Caco-2 (cell line): ENCODE measurements at regions not wholly inside any gene's neighbourhood (a gene's known extent, or its start where the extent isn't known, plus 50 kb on each side); places are given as distances from the start of the nearest gene placed in this dataset.

Source experiments
- BruUV-seq: library from RNA; stranded (reverse); fragments of 400-500 nt; replicated peaks from 2 replicates; lab custom pipeline; 2021; lab: Mats Ljungman, UMichigan
- CTCF ChIA-PET: fragments of 300-600 bp; sonication (Branson Sonifier 250); formaldehyde crosslinking; loops from one replicate; lab custom pipeline; 2022; ENCODE audit warnings: antibody characterized with exemption; lab: Charles Lee
- POLR2A ChIA-PET: fragments of 300-600 bp; sonication (Branson Sonifier 250); formaldehyde crosslinking; loops from one replicate; lab custom pipeline; 2022; ENCODE audit warnings: antibody characterized with exemption; lab: Charles Lee
- DNase-seq, 2 experiments: peaks; one replicate each; pipeline versions ENCODE4 v3.0.0 to v3.0.0-alpha.2; 2020 to 2022
- H3K27me3 ChIP-seq: replicated peaks from 2 replicates; pipeline ENCODE4 v1.6.0; 2011; ENCODE audit warnings: low read length; ENCODE audit not compliant: control insufficient read depth, insufficient read depth
- H3K36me3 ChIP-seq: 2 replicates; pipeline ENCODE4 v1.5.1; 2011; ENCODE audit warnings: low read length; ENCODE audit not compliant: control insufficient read depth, insufficient read depth
- H3K4me1 ChIP-seq: fragments of 250-450 bp; sonication (Bioruptor Pico); 2 replicates; pipeline ENCODE4 v1.5.1; 2020; ENCODE audit warnings: mild to moderate bottlenecking
- H3K4me3 ChIP-seq: 2 replicates; pipeline ENCODE4 v1.5.1; 2011; ENCODE audit warnings: low read depth, mild to moderate bottlenecking, control low read depth, low read length
- H3K9me3 ChIP-seq: fragments of 250-450 bp; sonication (Bioruptor Pico); 2 replicates; pipeline ENCODE4 v1.5.1; 2020; ENCODE audit warnings: mild to moderate bottlenecking, moderate library complexity
- H3K27ac Mint-ChIP-seq: one replicate; pipeline ENCODE4 v1.8.0; 2022; ENCODE audit warnings: mixed read lengths; ENCODE audit not compliant: unreplicated experiment
- H3K27me3 Mint-ChIP-seq: one replicate; pipeline ENCODE4 v1.8.0; 2022; ENCODE audit warnings: mixed read lengths; ENCODE audit not compliant: insufficient read depth, unreplicated experiment
- H3K36me3 Mint-ChIP-seq: one replicate; pipeline ENCODE4 v1.8.0; 2022; ENCODE audit warnings: mild to moderate bottlenecking, mixed read lengths; ENCODE audit not compliant: insufficient read depth, unreplicated experiment
- H3K4me1 Mint-ChIP-seq: one replicate; pipeline ENCODE4 v1.8.0; 2022; ENCODE audit warnings: low read depth, mixed read lengths; ENCODE audit not compliant: unreplicated experiment
- H3K4me3 Mint-ChIP-seq: one replicate; pipeline ENCODE4 v1.8.0; 2022; ENCODE audit warnings: mild to moderate bottlenecking, moderate library complexity, mixed read lengths; ENCODE audit not compliant: unreplicated experiment
- H3K9me3 Mint-ChIP-seq: one replicate; pipeline ENCODE4 v1.8.0; 2022; ENCODE audit warnings: mixed read lengths; ENCODE audit not compliant: unreplicated experiment
- CTCF ChIP-seq, 2 experiments: fragments of 200-600 bp in 1 of 2; IDR thresholded peaks; 1 replicate in 1 of 2; 2 replicates in 1 of 2; pipeline versions ENCODE4 v1.5.1 to v1.8.0; 2011 to 2022; ENCODE audit warnings: antibody characterized with exemption in 1 of 2, control low read depth in 1 of 2, inconsistent platforms in 1 of 2, low read depth in 1 of 2, low read length in 1 of 2, mild to moderate bottlenecking in 1 of 2, moderate library complexity in 1 of 2; ENCODE audit not compliant: insufficient read depth in 1 of 2, severe bottlenecking in 1 of 2, unreplicated experiment in 1 of 2
- intact Hi-C: fragments of 100-400 bp; cut with micrococcal nuclease; formaldehyde crosslinking; loops from one replicate; pipeline ENCODE4 v1.10.0; 2022; ENCODE audit not compliant: unreplicated experiment

- H3K27me3 Mint-ChIP-seq: peaks cover 3% of the 10 kb centered on the region
- no peak for TF ChIP-seq CTCF (IDR thresholded peaks at IDR 0.05; ENCODE audit: insufficient read depth in 1 of 2, low read depth in 1 of 2, low read length in 1 of 2, severe bottlenecking in 1 of 2, unreplicated experiment in 1 of 2)
- H3K4me1 ChIP-seq: no peaks in the 10 kb centered on the region
- H3K4me3 ChIP-seq: no peak overlapping the region
- no peaks in the 10 kb centered on the region for H3K27me3 ChIP-seq
- ChIA-PET POLR2A (no interaction called here), CTCF (no interaction called here)
- no peak for DNase-seq
- BruUV-seq: no TSS peak
- H3K36me3 ChIP-seq: no peaks in the 10 kb centered on the region
- no peak overlapping the region for H3K27ac Mint-ChIP-seq
- H3K4me3 Mint-ChIP-seq: no peak overlapping the region
- H3K36me3 Mint-ChIP-seq: peaks cover 5% of the 10 kb centered on the region
- intact Hi-C loops: loop anchor here (5.0 to 10.0 kb wide), 2 partner anchors 713 to 1735 kb away; no protein-coding TSS in a partner anchor
- H3K9me3 Mint-ChIP-seq: peaks cover 24% of the 10 kb centered on the region
- no peaks in the 10 kb centered on the region for H3K4me1 Mint-ChIP-seq
- no peaks in the 10 kb centered on the region for H3K9me3 ChIP-seq
These were observed 112.0 kb downstream of the AXIN2 start for GRCh38 chr17:65449495-65449894.

GRCh38 chr17:65447823-65448222 is 113.6 kb downstream of the AXIN2 start:
- no peak for DNase-seq
- Mint-ChIP-seq H3K9me3 (peaks cover 23% of the 10 kb centered on the region), H3K4me1 (no peaks in the 10 kb centered on the region), H3K4me3 (no peak overlapping the region), H3K27ac (no peak overlapping the region), H3K27me3 (peaks cover 3% of the 10 kb centered on the region), H3K36me3 (no peaks in the 10 kb centered on the region)
- ChIA-PET CTCF (no interaction called here), POLR2A (no interaction called here)
- no peaks in the 10 kb centered on the region for H3K27me3 ChIP-seq
- no peak overlapping the region for H3K4me3 ChIP-seq
- intact Hi-C loops: loop anchor here (5.0 to 10.0 kb wide), 2 partner anchors 714 to 1733 kb away; no protein-coding TSS in a partner anchor
- no peaks in the 10 kb centered on the region for H3K36me3 ChIP-seq
- no TSS peak for BruUV-seq
- TF ChIP-seq CTCF (IDR thresholded peaks at IDR 0.05; ENCODE audit: insufficient read depth in 1 of 2, low read depth in 1 of 2, low read length in 1 of 2, severe bottlenecking in 1 of 2, unreplicated experiment in 1 of 2): no peak
- no peaks in the 10 kb centered on the region for H3K9me3 ChIP-seq
- H3K4me1 ChIP-seq: no peaks in the 10 kb centered on the region

DNA sequence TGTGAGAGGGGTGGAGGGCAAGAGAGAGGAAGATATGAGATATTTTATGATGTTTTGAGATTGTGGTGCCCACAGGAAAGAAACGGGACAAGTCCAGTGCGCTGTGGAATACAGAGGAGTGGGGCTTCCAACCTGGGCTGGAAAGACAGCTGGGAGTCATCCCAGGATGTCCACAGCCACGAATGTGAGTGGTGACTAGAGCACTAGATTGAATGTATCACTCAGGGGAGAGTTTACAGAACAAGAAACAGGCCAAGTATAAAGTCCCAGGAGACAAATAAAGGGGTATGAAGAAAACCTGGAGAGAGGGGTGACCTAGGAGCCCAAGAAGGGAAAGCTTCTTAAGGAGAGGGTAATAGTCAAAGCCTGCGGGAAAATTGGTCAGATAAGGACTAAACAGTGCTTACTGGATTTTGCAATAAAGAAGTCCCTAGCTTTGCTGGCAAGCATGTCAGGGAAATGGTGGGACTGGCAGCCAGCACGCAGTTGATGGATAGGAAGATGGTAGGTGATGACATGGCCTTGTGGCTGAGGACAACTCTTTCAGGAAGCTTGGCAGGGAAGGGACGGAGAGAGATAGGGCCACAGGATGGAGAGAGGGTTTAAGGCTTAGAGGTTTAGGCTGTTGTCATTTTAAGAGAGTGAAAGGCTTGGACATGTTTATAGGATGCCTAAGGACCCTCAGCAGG is 114.5 kb downstream of the AXIN2 start:
- no peak overlapping the region for H3K4me3 ChIP-seq
- no peaks in the 10 kb centered on the region for H3K27me3 ChIP-seq
- Mint-ChIP-seq H3K27ac (no peak overlapping the region), H3K27me3 (peaks cover 3% of the 10 kb centered on the region), H3K9me3 (peaks cover 15% of the 10 kb centered on the region), H3K4me1 (no peaks in the 10 kb centered on the region), H3K4me3 (no peak overlapping the region), H3K36me3 (no peaks in the 10 kb centered on the region)
- ChIA-PET POLR2A (no interaction called here), CTCF (no interaction called here)
- no peak for TF ChIP-seq CTCF (IDR thresholded peaks at IDR 0.05; ENCODE audit: insufficient read depth in 1 of 2, low read depth in 1 of 2, low read length in 1 of 2, severe bottlenecking in 1 of 2, unreplicated experiment in 1 of 2)
- no peaks in the 10 kb centered on the region for H3K4me1 ChIP-seq
- H3K36me3 ChIP-seq: no peaks in the 10 kb centered on the region
- no TSS peak for BruUV-seq
- intact Hi-C loops: loop anchor here (5.0 to 10.0 kb wide), 2 partner anchors 715 to 1732 kb away; no protein-coding TSS in a partner anchor
- no peaks in the 10 kb centered on the region for H3K9me3 ChIP-seq
- no peak for DNase-seq
